ENCODE measurements at regions not wholly inside any gene's neighbourhood (a gene's known extent, or its start where the extent isn't known, plus 50 kb on each side); places are given as distances from the start of the nearest gene placed in this dataset.

DNA sequence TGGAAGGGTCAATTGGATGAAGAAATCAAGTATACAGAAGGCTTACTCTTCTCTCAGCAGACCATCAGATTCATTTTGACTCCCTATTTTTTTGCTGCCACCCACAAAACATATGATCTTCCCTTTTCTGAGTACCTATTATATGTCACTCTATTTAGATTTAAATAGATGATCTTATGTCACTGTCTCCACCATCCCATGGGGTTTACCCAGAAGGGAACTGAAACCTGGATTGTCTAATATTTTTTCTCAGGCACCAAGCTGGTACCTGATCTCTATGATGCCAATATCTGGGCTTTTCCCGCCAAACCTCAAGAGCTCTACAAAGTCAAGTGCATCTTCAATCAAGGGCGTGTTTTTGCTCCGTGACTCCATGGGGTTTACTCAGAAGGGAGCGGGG is 118.7 kb downstream of the GAS1 start:
- H3K4me3 ChIP-seq = no peak overlapping the region

GRCh38 chr9:86827893-86828292 is 119.4 kb downstream of the GAS1 start:
- WGBS, 5 donors = 19 to 39% (median 27%) methylated on average over 1 of the region's 1 CpG
- H3K27ac ChIP-seq = no peak overlapping the region
- no peak for DNase-seq

More for the DNA sequence above, 118.7 kb downstream of the GAS1 start:
- 84 to 91% (median 85%) methylated on average over 4 of the region's 4 CpGs for WGBS, 5 donors
- H3K27ac ChIP-seq = no peak overlapping the region
- no peaks in the 10 kb centered on the region for H3K9me3 ChIP-seq
- H3K27me3 ChIP-seq (replicated peaks in 1 of 7) = no peaks in the 10 kb centered on the region
- no peak for DNase-seq
- no peaks in the 10 kb centered on the region for H3K36me3 ChIP-seq
- intact Hi-C loops (cut with DNase I; ENCODE audit: low total_unique reads) = no loop called here
- no peaks in the 10 kb centered on the region for H3K4me1 ChIP-seq
- TF ChIP-seq POLR2AphosphoS5 (IDR thresholded peaks at IDR 0.05) (no peak), CTCF (IDR thresholded peaks at IDR 0.05 in 8 of 11, conservative IDR thresholded peaks at IDR 0.05 in 3 of 11) (no peak), POLR2A (IDR thresholded peaks at IDR 0.05) (no peak)

GRCh38 chr9:86825299-86825698 is 122.0 kb downstream of the GAS1 start:
- TF ChIP-seq POLR2A (IDR thresholded peaks at IDR 0.05) = no peak
- TF ChIP-seq CTCF (IDR thresholded peaks at IDR 0.05 in 8 of 11, conservative IDR thresholded peaks at IDR 0.05 in 3 of 11) = no peak
- no peak for TF ChIP-seq POLR2AphosphoS5 (IDR thresholded peaks at IDR 0.05)
- WGBS, 5 donors = 76 to 94% (median 90%) methylated on average over 2 of the region's 2 CpGs
- DNase-seq = no peak
- Histone ChIP-seq H3K36me3 (no peaks in the 10 kb centered on the region), H3K4me3 (no peak overlapping the region), H3K27ac (no peak overlapping the region), H3K9me3 (no peaks in the 10 kb centered on the region), H3K27me3 (replicated peaks in 1 of 7) (no peaks in the 10 kb centered on the region), H3K4me1 (no peaks in the 10 kb centered on the region)
- intact Hi-C loops (cut with DNase I; ENCODE audit: low total_unique reads) = no loop called here

More at GRCh38 chr9:86827893-86828292, 119.4 kb downstream of the GAS1 start:
- TF ChIP-seq CTCF (IDR thresholded peaks at IDR 0.05 in 8 of 11, conservative IDR thresholded peaks at IDR 0.05 in 3 of 11) (no peak), POLR2A (IDR thresholded peaks at IDR 0.05) (no peak), POLR2AphosphoS5 (IDR thresholded peaks at IDR 0.05) (no peak)
- Histone ChIP-seq H3K4me3 (no peak overlapping the region), H3K36me3 (no peaks in the 10 kb centered on the region), H3K9me3 (no peaks in the 10 kb centered on the region), H3K27me3 (replicated peaks in 1 of 7) (no peaks in the 10 kb centered on the region), H3K4me1 (no peaks in the 10 kb centered on the region)
- intact Hi-C loops (cut with DNase I; ENCODE audit: low total_unique reads) = no loop called here

GRCh38 chr9:86822006-86822801 is 125.1 kb downstream of the GAS1 start:
- TF ChIP-seq POLR2AphosphoS5 (IDR thresholded peaks at IDR 0.05) = no peak
- no peak for TF ChIP-seq CTCF (IDR thresholded peaks at IDR 0.05 in 8 of 11, conservative IDR thresholded peaks at IDR 0.05 in 3 of 11)
- Histone ChIP-seq H3K27me3 (replicated peaks in 1 of 7) (no peaks in the 10 kb centered on the region), H3K36me3 (no peaks in the 10 kb centered on the region), H3K9me3 (peaks cover 0 to 21% (median 12%) of the 10 kb centered on the region in 8 donors), H3K27ac (no peak overlapping the region), H3K4me3 (no peak overlapping the region), H3K4me1 (no peaks in the 10 kb centered on the region)
- 41 to 51% (median 48%) methylated on average over 6 of the region's 6 CpGs for WGBS, 5 donors
- DNase-seq = no peak
- intact Hi-C loops (cut with DNase I; ENCODE audit: low total_unique reads) = no loop called here

Data from spleen (tissue), 11 donors.